Dedifferentiated amniotic fluid mesenchymal stem cell (primary cell): ENCODE measurements at regions not wholly inside any gene's neighbourhood (a gene's known extent, or its start where the extent isn't known, plus 50 kb on each side); places are given as distances from the start of the nearest gene placed in this dataset.

Experiments
- DNase-seq: peaks from one replicate; pipeline ENCODE4 v3.0.0-alpha.2; 2016; ENCODE audit errors: extremely low spot score

- no peak for DNase-seq
Measured at GRCh38 chrX:112913807-112914206, 73.2 kb upstream of the AMOT start.

- no peak for DNase-seq
Measured at GRCh38 chrX:112910418-112910817, 69.8 kb upstream of the AMOT start.

- DNase-seq, result no peak
Measured at GRCh38 chrX:112901869-112902725, 61.5 kb upstream of the AMOT start.

GRCh38 chrX:112896051-112896450 is 55.4 kb upstream of the AMOT start:
- no peak for DNase-seq
